Uterus (tissue), 2 donors: ENCODE measurements at regions not wholly inside any gene's neighbourhood (a gene's known extent, or its start where the extent isn't known, plus 50 kb on each side); places are given as distances from the start of the nearest gene placed in this dataset.

Source experiments
- POLR2A ChIP-seq, 2 donors: fragments of 450-650 bp; IDR thresholded peaks; one replicate each; pipeline ENCODE4 v1.6.1; 2016; ENCODE audit warnings: antibody characterized with exemption in 2 of 2, mild to moderate bottlenecking in 1 of 2, moderate library complexity in 1 of 2
- TF ChIP-seq, protein P1 (sequence below), 4 experiments: fragments of 200-600 bp in 2 of 4; fragments of 450-650 bp in 2 of 4; sonication (generic) in 2 of 4; IDR thresholded peaks; one replicate each; pipeline ENCODE4 v1.5.1; 2016 to 2019; ENCODE audit warnings: antibody characterized with exemption in 4 of 4, mild to moderate bottlenecking in 2 of 4, moderate library complexity in 1 of 4

DNA sequence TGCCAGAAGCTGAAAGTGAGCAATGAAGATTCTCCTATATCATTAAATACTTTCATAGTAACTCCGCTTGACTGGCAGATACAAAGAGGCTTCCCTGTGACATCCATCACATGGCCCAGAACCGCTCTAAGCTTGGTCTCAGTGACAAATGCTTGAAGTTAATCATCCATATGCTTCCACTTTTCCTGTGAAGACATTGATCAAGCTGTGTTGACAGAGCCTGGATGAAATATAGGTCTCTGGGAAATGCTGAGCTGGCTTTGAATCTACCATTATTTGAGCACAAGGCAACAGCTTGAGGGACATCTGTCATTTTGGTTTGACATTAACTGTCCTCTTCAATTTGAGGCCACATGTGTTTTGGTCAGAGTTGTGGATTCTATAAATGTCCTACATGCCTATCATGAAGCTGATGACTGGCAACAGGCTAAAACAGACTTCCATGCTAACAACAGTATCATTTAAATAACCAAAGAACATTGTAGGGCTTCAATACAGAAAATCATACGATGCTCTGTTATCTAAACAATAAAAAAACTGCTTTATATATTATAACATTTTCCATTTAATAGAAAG, 402.2 kb upstream of the IRAK1BP1 start:
- TF ChIP-seq POLR2A (IDR thresholded peaks at IDR 0.05) = no peak
- TF ChIP-seq, protein P1, sequence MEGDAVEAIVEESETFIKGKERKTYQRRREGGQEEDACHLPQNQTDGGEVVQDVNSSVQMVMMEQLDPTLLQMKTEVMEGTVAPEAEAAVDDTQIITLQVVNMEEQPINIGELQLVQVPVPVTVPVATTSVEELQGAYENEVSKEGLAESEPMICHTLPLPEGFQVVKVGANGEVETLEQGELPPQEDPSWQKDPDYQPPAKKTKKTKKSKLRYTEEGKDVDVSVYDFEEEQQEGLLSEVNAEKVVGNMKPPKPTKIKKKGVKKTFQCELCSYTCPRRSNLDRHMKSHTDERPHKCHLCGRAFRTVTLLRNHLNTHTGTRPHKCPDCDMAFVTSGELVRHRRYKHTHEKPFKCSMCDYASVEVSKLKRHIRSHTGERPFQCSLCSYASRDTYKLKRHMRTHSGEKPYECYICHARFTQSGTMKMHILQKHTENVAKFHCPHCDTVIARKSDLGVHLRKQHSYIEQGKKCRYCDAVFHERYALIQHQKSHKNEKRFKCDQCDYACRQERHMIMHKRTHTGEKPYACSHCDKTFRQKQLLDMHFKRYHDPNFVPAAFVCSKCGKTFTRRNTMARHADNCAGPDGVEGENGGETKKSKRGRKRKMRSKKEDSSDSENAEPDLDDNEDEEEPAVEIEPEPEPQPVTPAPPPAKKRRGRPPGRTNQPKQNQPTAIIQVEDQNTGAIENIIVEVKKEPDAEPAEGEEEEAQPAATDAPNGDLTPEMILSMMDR (IDR thresholded peaks at IDR 0.05) = no peak
